Mesothelial cell of epicardium (in vitro differentiated cells): ENCODE measurements at regions not wholly inside any gene's neighbourhood (a gene's known extent, or its start where the extent isn't known, plus 50 kb on each side); places are given as distances from the start of the nearest gene placed in this dataset.

ENCODE experiments used
- DNase-seq, 2 experiments: peaks; one replicate each; pipeline ENCODE4 v3.0.0; 2021; ENCODE audit warnings: low spot score in 2 of 2; ENCODE audit not compliant: unreplicated experiment in 2 of 2
- H3K27ac Mint-ChIP-seq: 2 replicates; pipeline ENCODE4 v1.8.0; 2021; ENCODE audit warnings: mixed read lengths
- H3K27me3 Mint-ChIP-seq: 2 replicates; pipeline ENCODE4 v1.8.0; 2021; ENCODE audit warnings: low read depth, mixed read lengths
- H3K36me3 Mint-ChIP-seq: 2 replicates; pipeline ENCODE4 v1.8.0; 2021; ENCODE audit warnings: mixed read lengths
- H3K4me1 Mint-ChIP-seq: 2 replicates; pipeline ENCODE4 v1.8.0; 2021; ENCODE audit warnings: mixed read lengths
- H3K4me3 Mint-ChIP-seq: 2 replicates; pipeline ENCODE4 v1.8.0; 2021; ENCODE audit warnings: mild to moderate bottlenecking, moderate library complexity, mixed read lengths
- H3K9me3 Mint-ChIP-seq: 2 replicates; pipeline ENCODE4 v1.8.0; 2021; ENCODE audit warnings: mixed read lengths
- CTCF ChIP-seq: fragments of 200-600 bp; sonication (generic); IDR thresholded peaks from one replicate; pipeline ENCODE4 v1.5.0; 2021; ENCODE audit warnings: antibody characterized with exemption; ENCODE audit not compliant: unreplicated experiment

GRCh38 chr2:204225671-204226073 lies 289.1 kb downstream of the ICOS start:
- Mint-ChIP-seq H3K4me1 (peaks cover 12% of the 10 kb centered on the region), H3K27me3 (peaks cover 14% of the 10 kb centered on the region), H3K27ac (no peak overlapping the region), H3K9me3 (no peaks in the 10 kb centered on the region), H3K4me3 (no peak overlapping the region), H3K36me3 (no peaks in the 10 kb centered on the region)
- no peak for TF ChIP-seq CTCF
- DNase-seq: no peak

GRCh38 chr2:204226305-204226880 lies 289.8 kb downstream of the ICOS start:
- H3K27ac Mint-ChIP-seq: no peak overlapping the region
- no peak for TF ChIP-seq CTCF
- DNase-seq: no peak
- peaks cover 14% of the 10 kb centered on the region for H3K27me3 Mint-ChIP-seq
- peaks cover 12% of the 10 kb centered on the region for H3K4me1 Mint-ChIP-seq
- H3K36me3 Mint-ChIP-seq: no peaks in the 10 kb centered on the region
- no peak overlapping the region for H3K4me3 Mint-ChIP-seq
- no peaks in the 10 kb centered on the region for H3K9me3 Mint-ChIP-seq

DNA sequence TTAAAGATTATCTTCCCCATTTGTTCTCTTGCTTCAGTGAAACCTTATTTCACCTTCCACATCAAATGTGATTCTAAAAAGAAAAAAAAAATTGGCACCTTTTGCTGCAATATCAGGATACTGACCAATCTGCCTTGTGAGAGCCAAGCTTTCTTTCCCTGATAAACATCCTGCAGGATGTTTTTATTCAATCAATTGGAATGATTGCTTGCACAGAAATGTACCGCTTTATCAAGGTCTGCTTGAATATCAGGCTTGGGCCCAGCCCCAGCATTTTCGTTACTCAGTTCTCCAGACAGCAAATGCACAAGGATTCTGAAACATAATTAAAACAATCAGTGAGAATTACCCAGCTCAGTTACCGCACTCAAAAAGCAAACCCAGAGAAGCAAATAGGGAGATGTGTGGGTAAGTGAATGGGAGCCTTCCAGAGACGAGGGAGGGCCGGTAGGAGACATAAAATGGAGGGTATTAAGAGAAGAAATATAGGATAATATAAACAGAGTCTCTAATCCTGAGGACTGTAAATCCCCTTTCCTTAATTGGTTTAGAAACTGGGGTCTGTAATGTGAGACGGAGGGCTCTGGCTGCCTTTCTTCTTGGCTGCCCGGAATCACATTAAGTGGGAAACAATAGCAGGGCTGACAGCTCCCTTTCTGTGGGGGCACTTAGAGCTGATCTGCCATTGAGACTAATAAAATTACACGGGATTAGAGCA lies 291.8 kb downstream of the ICOS start:
- Mint-ChIP-seq H3K4me1 (peaks cover 12% of the 10 kb centered on the region), H3K27me3 (peaks cover 14% of the 10 kb centered on the region), H3K27ac (no peak overlapping the region), H3K36me3 (no peaks in the 10 kb centered on the region), H3K9me3 (no peaks in the 10 kb centered on the region), H3K4me3 (no peak overlapping the region)
- DNase-seq: no peak
- no peak for TF ChIP-seq CTCF

- Mint-ChIP-seq H3K9me3 (no peaks in the 10 kb centered on the region), H3K36me3 (no peaks in the 10 kb centered on the region), H3K4me1 (no peaks in the 10 kb centered on the region), H3K27me3 (peaks cover 4% of the 10 kb centered on the region), H3K27ac (no peak overlapping the region), H3K4me3 (no peak overlapping the region)
- no peak for DNase-seq
- TF ChIP-seq CTCF: no peak
These were observed 297.7 kb downstream of the ICOS start for GRCh38 chr2:204234248-204234647.

DNA sequence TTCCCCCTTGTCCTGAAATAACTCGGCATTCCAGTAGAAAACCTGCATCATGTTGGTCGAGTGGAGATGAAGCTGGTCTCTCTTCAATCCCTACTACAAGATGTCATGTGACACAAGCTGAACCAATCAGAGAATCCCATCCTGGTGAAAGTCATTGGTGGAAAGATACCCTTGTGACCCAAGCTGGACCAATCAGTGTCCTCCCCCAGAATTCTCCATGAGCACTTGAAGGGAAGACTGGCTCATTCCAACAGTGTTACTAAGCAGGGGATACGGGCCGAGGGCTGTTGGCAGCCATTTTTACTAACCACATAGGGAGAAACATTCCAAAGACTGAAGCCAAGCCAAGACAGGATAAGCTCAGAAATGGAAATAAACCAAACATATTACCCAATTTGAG lies 298.3 kb downstream of the ICOS start:
- Mint-ChIP-seq H3K9me3 (no peaks in the 10 kb centered on the region), H3K4me1 (no peaks in the 10 kb centered on the region), H3K27ac (no peak overlapping the region), H3K36me3 (no peaks in the 10 kb centered on the region), H3K4me3 (no peak overlapping the region), H3K27me3 (peaks cover 3% of the 10 kb centered on the region)
- no peak for TF ChIP-seq CTCF
- DNase-seq: no peak

GRCh38 chr2:204237416-204237815 lies 300.9 kb downstream of the ICOS start:
- Mint-ChIP-seq H3K4me1 (no peaks in the 10 kb centered on the region), H3K27me3 (no peaks in the 10 kb centered on the region), H3K9me3 (no peaks in the 10 kb centered on the region), H3K4me3 (no peak overlapping the region), H3K36me3 (no peaks in the 10 kb centered on the region), H3K27ac (no peak overlapping the region)
- DNase-seq: no peak
- TF ChIP-seq CTCF: no peak
